ENCODE measurements at regions not wholly inside any gene's neighbourhood (a gene's known extent, or its start where the extent isn't known, plus 50 kb on each side); places are given as distances from the start of the nearest gene placed in this dataset.

- H3K36me3 ChIP-seq (ENCODE audit: control insufficient read depth in 2 of 2, extremely low read depth in 1 of 2, insufficient read depth in 2 of 2, low read length in 2 of 2) = no peaks in the 10 kb centered on the region
- BruUV-seq (replicated peaks) = no TSS peak
- POLR2A ChIA-PET = no interaction called here
These were observed 59.7 kb upstream of the SNCAIP start for GRCh38 chr5:122252319-122252718.

More at GRCh38 chr5:122252319-122252718, 59.7 kb upstream of the SNCAIP start:
- H3K27me3 ChIP-seq (ENCODE audit: control insufficient read depth in 2 of 2, insufficient read depth in 2 of 2, low read length in 2 of 2) = no peaks in the 10 kb centered on the region
- no peak for TF ChIP-seq MYC (IDR thresholded peaks at IDR 0.05; ENCODE audit: low read depth, low read length)
- no peak for TF ChIP-seq GATA2 (IDR thresholded peaks at IDR 0.05; ENCODE audit: insufficient read depth, insufficient read length, low read depth, low read length)
- TF ChIP-seq POLR2AphosphoS5 (IDR thresholded peaks at IDR 0.05; ENCODE audit: insufficient read depth, low read depth, low read length) = no peak
- no peak for TF ChIP-seq CTCF (IDR thresholded peaks at IDR 0.05; ENCODE audit: extremely low read depth in 1 of 2, insufficient read depth in 1 of 2, low read depth in 1 of 2, low read length in 2 of 2)
- TF ChIP-seq EZH2 (IDR thresholded peaks at IDR 0.05; ENCODE audit: borderline replicate concordance, low read depth, low read length, severe bottlenecking) = no peak
- TF ChIP-seq MAX (IDR thresholded peaks at IDR 0.05; ENCODE audit: insufficient read depth, insufficient read length) = no peak
- no peak for TF ChIP-seq FOS (IDR thresholded peaks at IDR 0.05; ENCODE audit: borderline replicate concordance, insufficient read depth, low read length)
- no peak for TF ChIP-seq JUN (IDR thresholded peaks at IDR 0.05; ENCODE audit: borderline replicate concordance, insufficient read depth, insufficient read length, low read depth)
- no peak for TF ChIP-seq POLR2A (IDR thresholded peaks at IDR 0.05; ENCODE audit: low read depth, low read length)
- no peaks in the 10 kb centered on the region for H3K9me1 ChIP-seq (replicated peaks; ENCODE audit: control insufficient read depth, extremely low read depth, insufficient read depth, low read length)
- H3K4me2 ChIP-seq (ENCODE audit: insufficient read depth, low read length) = no peak overlapping the region
- no peaks in the 10 kb centered on the region for H3K9me3 ChIP-seq (replicated peaks; ENCODE audit: control insufficient read depth, insufficient read depth, low read length)
- no peak overlapping the region for H3K4me3 ChIP-seq (replicated peaks in 1 of 3; ENCODE audit: insufficient read depth in 1 of 3, low read depth in 1 of 3, low read length in 3 of 3)
- no peaks in the 10 kb centered on the region for H4K20me1 ChIP-seq (replicated peaks; ENCODE audit: control insufficient read depth, extremely low read depth, insufficient read depth, low read length)
- DNase-seq (ENCODE audit: low read depth, low spot score) (no peak), FAIRE-seq (no peak)
- H3K9ac ChIP-seq (replicated peaks; ENCODE audit: extremely low read depth, insufficient read depth, low read length) = no peak overlapping the region
- no peak overlapping the region for H3K27ac ChIP-seq (ENCODE audit: insufficient read depth, low read depth, low read length)
- CTCF ChIA-PET = no interaction called here
- no peaks in the 10 kb centered on the region for H3K4me1 ChIP-seq (ENCODE audit: control insufficient read depth, extremely low read depth, insufficient read depth, low read length)
- H3K79me2 ChIP-seq (ENCODE audit: control insufficient read depth, insufficient read depth, low read length) = no peaks in the 10 kb centered on the region
- intact Hi-C loops (cut with micrococcal nuclease) = no loop called here
- no peak overlapping the region for H2AFZ ChIP-seq (ENCODE audit: low read depth, low read length)
- dilution Hi-C loops (cut with MboI; ENCODE audit: extremely low pct_ligation_motif_present, low sequenced_read_pairs) = no loop called here
